IMR-90 (cell line): ENCODE measurements at regions not wholly inside any gene's neighbourhood (a gene's known extent, or its start where the extent isn't known, plus 50 kb on each side); places are given as distances from the start of the nearest gene placed in this dataset.

ENCODE experiments used
- ATAC-seq: fragments of 200-7000 bp; cut with Tn5 transposase; 2 replicates; pipeline ENCODE4 v1.9.1; 2020; ENCODE audit warnings: low read depth, mild to moderate bottlenecking, moderate library complexity
- BruUV-seq: library from RNA; stranded (reverse); fragments of 400-500 nt; replicated peaks from 2 replicates; lab custom pipeline; 2021; lab: Mats Ljungman, UMichigan
- CTCF ChIA-PET: fragments of 300-600 bp; formaldehyde crosslinking; extraction: SDS; loops from one replicate; lab custom pipeline; 2021; ENCODE audit warnings: antibody characterized with exemption; lab: Yijun Ruan, JAX
- POLR2A ChIA-PET: fragments of 300-600 bp; sonication (Branson Sonifier 250); formaldehyde crosslinking; loops from one replicate; lab custom pipeline; 2022; ENCODE audit warnings: antibody characterized with exemption; ENCODE audit not compliant: unreplicated experiment; lab: Charles Lee
- DNase-seq: peaks from one replicate; pipeline ENCODE4 v3.0.0; 2013
- H2AFZ ChIP-seq: replicated peaks from 2 replicates; pipeline ENCODE3; 2013; ENCODE audit warnings: low read length, mild to moderate bottlenecking; ENCODE audit not compliant: poor library complexity
- H2AK5ac ChIP-seq: 2 replicates; pipeline ENCODE4 v1.6.1; 2013; ENCODE audit warnings: low read depth, low read length, inconsistent platforms
- H2AK9ac ChIP-seq: replicated peaks from 2 replicates; pipeline ENCODE3; 2013; ENCODE audit warnings: mild to moderate bottlenecking, low read depth, low read length, moderate library complexity; ENCODE audit not compliant: poor library complexity
- H2BK120ac ChIP-seq: 2 replicates; pipeline ENCODE4 v1.6.1; 2013; ENCODE audit warnings: low read depth, low read length, inconsistent platforms
- H2BK15ac ChIP-seq: 3 replicates; pipeline ENCODE4 v1.6.1; 2013; ENCODE audit warnings: low read depth, low read length, inconsistent platforms
- H2BK20ac ChIP-seq: 2 replicates; pipeline ENCODE4 v1.6.1; 2013; ENCODE audit warnings: low read depth, mild to moderate bottlenecking, inconsistent platforms, low read length, moderate library complexity
- H2BK5ac ChIP-seq: 2 replicates; pipeline ENCODE4 v1.6.1; 2013; ENCODE audit warnings: mild to moderate bottlenecking, low read depth, low read length, inconsistent platforms; ENCODE audit not compliant: poor library complexity, severe bottlenecking
- H3K14ac ChIP-seq: replicated peaks from 2 replicates; pipeline ENCODE4 v1.6.1; 2013; ENCODE audit warnings: low read depth, low read length, inconsistent platforms
- H3K18ac ChIP-seq: 2 replicates; pipeline ENCODE4 v1.6.1; 2013; ENCODE audit warnings: low read depth, low read length, control low read depth
- H3K23ac ChIP-seq: 2 replicates; pipeline ENCODE4 v1.6.1; 2013; ENCODE audit warnings: low read depth, low read length, inconsistent platforms
- H3K27ac ChIP-seq: 2 replicates; pipeline ENCODE4 v1.5.1; 2013; ENCODE audit warnings: mild to moderate bottlenecking, control low read depth, low read length; ENCODE audit not compliant: insufficient read depth
- H3K27me3 ChIP-seq: 2 replicates; pipeline ENCODE4 v1.6.1; 2013; ENCODE audit warnings: low read length; ENCODE audit not compliant: control insufficient read depth, insufficient read depth
- H3K36me3 ChIP-seq: 2 replicates; pipeline ENCODE4 v1.6.1; 2013; ENCODE audit warnings: low read length, mixed read lengths; ENCODE audit not compliant: control insufficient read depth, insufficient read depth
- H3K4ac ChIP-seq: 2 replicates; pipeline ENCODE4 v1.6.1; 2013; ENCODE audit warnings: low read depth, low read length, inconsistent platforms
- H3K4me1 ChIP-seq: 2 replicates; pipeline ENCODE4 v1.6.1; 2013; ENCODE audit warnings: low read length, mixed read lengths; ENCODE audit not compliant: control insufficient read depth, insufficient read depth
- H3K4me2 ChIP-seq: 2 replicates; pipeline ENCODE4 v1.6.1; 2013; ENCODE audit warnings: low read depth, mild to moderate bottlenecking, control low read depth, low read length, moderate library complexity
- H3K4me3 ChIP-seq: 2 replicates; pipeline ENCODE4 v1.5.1; 2013; ENCODE audit warnings: low read depth, mild to moderate bottlenecking, control low read depth, low read length, moderate library complexity; ENCODE audit not compliant: insufficient read depth
- H3K56ac ChIP-seq: 2 replicates; pipeline ENCODE4 v1.6.1; 2013; ENCODE audit warnings: low read length, inconsistent platforms; ENCODE audit not compliant: insufficient read depth; ENCODE audit errors: extremely low read depth
- H3K79me1 ChIP-seq, 2 experiments: 2 replicates each; pipeline ENCODE4 v1.6.1; 2013; ENCODE audit warnings: low read length in 2 of 2, inconsistent platforms in 1 of 2, low read depth in 1 of 2
- H3K9ac ChIP-seq: 2 replicates; pipeline ENCODE4 v1.6.1; 2013; ENCODE audit warnings: low read depth, low read length, control low read depth
- H3K9me1 ChIP-seq: 2 replicates; pipeline ENCODE4 v1.6.1; 2013; ENCODE audit warnings: low read length, inconsistent platforms; ENCODE audit not compliant: insufficient read depth
- H3K9me3 ChIP-seq: 2 replicates; pipeline ENCODE4 v1.6.1; 2013; ENCODE audit warnings: low read length; ENCODE audit not compliant: control insufficient read depth, insufficient read depth
- H4K20me1 ChIP-seq: 2 replicates; pipeline ENCODE4 v1.6.1; 2013; ENCODE audit warnings: low read length, inconsistent platforms; ENCODE audit not compliant: insufficient read depth
- H4K5ac ChIP-seq: 2 replicates; pipeline ENCODE4 v1.6.1; 2013; ENCODE audit warnings: mild to moderate bottlenecking, low read depth, low read length, control low read depth
- H4K8ac ChIP-seq, 2 experiments: 2 replicates each; pipeline ENCODE4 v1.6.1; 2013; ENCODE audit warnings: low read depth in 2 of 2, low read length in 2 of 2, control low read depth in 1 of 2, inconsistent platforms in 1 of 2
- H4K91ac ChIP-seq: 2 replicates; pipeline ENCODE4 v1.6.1; 2013; ENCODE audit warnings: low read depth, low read length, inconsistent platforms; ENCODE audit not compliant: insufficient read depth
- BHLHE40 ChIP-seq: fragments of 150-350 bp; IDR thresholded peaks from 2 replicates; pipeline ENCODE4 v1.6.1; 2016; ENCODE audit warnings: mild to moderate bottlenecking, low read depth, low read length
- CHD1 ChIP-seq: IDR thresholded peaks from 2 replicates; pipeline ENCODE4 v1.6.1; 2012; ENCODE audit warnings: low read depth, low read length, improper control_type of control experiment
- FOS ChIP-seq: fragments of 150-350 bp; IDR thresholded peaks from 2 replicates; pipeline ENCODE4 v1.6.1; 2016; ENCODE audit warnings: low read depth, low read length
- MAFK ChIP-seq: IDR thresholded peaks from 2 replicates; pipeline ENCODE4 v1.6.1; 2012; ENCODE audit warnings: low read depth, low read length, improper control_type of control experiment
- MAZ ChIP-seq: IDR thresholded peaks from 2 replicates; pipeline ENCODE4 v1.6.1; 2012; ENCODE audit warnings: low read depth, mild to moderate bottlenecking, low read length, improper control_type of control experiment, moderate library complexity, borderline replicate concordance
- MXI1 ChIP-seq: IDR thresholded peaks from 2 replicates; pipeline ENCODE4 v1.6.1; 2012; ENCODE audit warnings: low read depth, mild to moderate bottlenecking, low read length, moderate library complexity, borderline replicate concordance
- NFE2L2 ChIP-seq: fragments of 150-350 bp; IDR thresholded peaks from 2 replicates; pipeline ENCODE4 v1.6.1; 2016; ENCODE audit warnings: low read depth, mild to moderate bottlenecking, low read length
- POLR2A ChIP-seq: IDR thresholded peaks from 2 replicates; pipeline ENCODE4 v1.6.1; 2012; ENCODE audit warnings: mild to moderate bottlenecking, low read depth, low read length
- RAD21 ChIP-seq: IDR thresholded peaks from 2 replicates; pipeline ENCODE4 v1.6.1; 2012; ENCODE audit warnings: low read length, improper control_type of control experiment
- RFX5 ChIP-seq: IDR thresholded peaks from 2 replicates; pipeline ENCODE4 v1.8.0; 2012; ENCODE audit warnings: low read depth, mild to moderate bottlenecking, low read length, moderate library complexity
- SMC3 ChIP-seq: fragments of 150-350 bp; IDR thresholded peaks from 2 replicates; pipeline ENCODE4 v1.6.1; 2016; ENCODE audit warnings: low read depth, mild to moderate bottlenecking, antibody characterized with exemption, low read length, moderate library complexity
- USF2 ChIP-seq: fragments of 150-350 bp; IDR thresholded peaks from 2 replicates; pipeline ENCODE4 v1.6.1; 2017; ENCODE audit warnings: mild to moderate bottlenecking, antibody characterized with exemption, low read length, low read depth
- WGBS, 2 experiments: methylation state at CpG; one replicate each; pipeline versions ENCODE4 v1.1.5 to v1.1.7; 2013; ENCODE audit warnings: missing lambda C conversion rate in 2 of 2; ENCODE audit not compliant: insufficient read length in 1 of 2; ENCODE audit errors: extremely low coverage in 2 of 2; 5-methylcytosine and 5-hydroxymethylcytosine counted together
- dilution Hi-C: fragments of 300-500 bp; cut with HindIII; formaldehyde crosslinking; loops from one replicate; pipeline ENCODE4 v1.14.3; 2018; ENCODE audit warnings: low sequenced_read_pairs; ENCODE audit not compliant: unreplicated experiment
- in situ Hi-C: fragments of 300-500 bp; cut with MboI; formaldehyde crosslinking; loops from 3 replicates; pipeline ENCODE4 v1.14.3; 2019; ENCODE audit warnings: low sequenced_read_pairs, inconsistent platforms, mixed read lengths
- intact Hi-C: fragments of 100-400 bp; cut with micrococcal nuclease; formaldehyde crosslinking; loops from 2 replicates; pipeline ENCODE4 v1.10.0; 2022
- TF ChIP-seq, protein P1 (sequence below): conservative IDR thresholded peaks from 2 replicates; pipeline ENCODE4 v1.5.1; 2012; ENCODE audit warnings: mild to moderate bottlenecking, low read depth, low read length, improper control_type of control experiment

- ChIA-PET CTCF (no interaction called here), POLR2A (no interaction called here)
- intact Hi-C loops (no loop called here), in situ Hi-C loops (no loop called here), dilution Hi-C loops (no loop called here)
- WGBS, 2 experiments, result no CpG with 5 or more reads among the region's 5 CpGs
- H3K36me3 ChIP-seq, result no peaks in the 10 kb centered on the region
- H3K27ac ChIP-seq, result no peak overlapping the region
- H3K4me2 ChIP-seq, result no peak overlapping the region
- H3K56ac ChIP-seq, result no peak overlapping the region
- no peak overlapping the region for H2BK120ac ChIP-seq
- H2AFZ ChIP-seq, result no peak overlapping the region
- ATAC-seq, result no peak
- no TSS peak for BruUV-seq
- no peaks in the 10 kb centered on the region for H3K9me3 ChIP-seq
- TF ChIP-seq MXI1 (no peak), USF2 (no peak), CHD1 (no peak), SMC3 (no peak), POLR2A (no peak), RFX5 (no peak), RAD21 (no peak), BHLHE40 (no peak), MAFK (no peak), MAZ (no peak), FOS (no peak), NFE2L2 (no peak)
- TF ChIP-seq, protein P1, sequence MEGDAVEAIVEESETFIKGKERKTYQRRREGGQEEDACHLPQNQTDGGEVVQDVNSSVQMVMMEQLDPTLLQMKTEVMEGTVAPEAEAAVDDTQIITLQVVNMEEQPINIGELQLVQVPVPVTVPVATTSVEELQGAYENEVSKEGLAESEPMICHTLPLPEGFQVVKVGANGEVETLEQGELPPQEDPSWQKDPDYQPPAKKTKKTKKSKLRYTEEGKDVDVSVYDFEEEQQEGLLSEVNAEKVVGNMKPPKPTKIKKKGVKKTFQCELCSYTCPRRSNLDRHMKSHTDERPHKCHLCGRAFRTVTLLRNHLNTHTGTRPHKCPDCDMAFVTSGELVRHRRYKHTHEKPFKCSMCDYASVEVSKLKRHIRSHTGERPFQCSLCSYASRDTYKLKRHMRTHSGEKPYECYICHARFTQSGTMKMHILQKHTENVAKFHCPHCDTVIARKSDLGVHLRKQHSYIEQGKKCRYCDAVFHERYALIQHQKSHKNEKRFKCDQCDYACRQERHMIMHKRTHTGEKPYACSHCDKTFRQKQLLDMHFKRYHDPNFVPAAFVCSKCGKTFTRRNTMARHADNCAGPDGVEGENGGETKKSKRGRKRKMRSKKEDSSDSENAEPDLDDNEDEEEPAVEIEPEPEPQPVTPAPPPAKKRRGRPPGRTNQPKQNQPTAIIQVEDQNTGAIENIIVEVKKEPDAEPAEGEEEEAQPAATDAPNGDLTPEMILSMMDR, result no peak
- no peak overlapping the region for H2AK5ac ChIP-seq
- DNase-seq, result no peak
- no peak overlapping the region for H2BK5ac ChIP-seq
- no peak overlapping the region for H4K91ac ChIP-seq
- no peak overlapping the region for H3K4ac ChIP-seq
- no peak overlapping the region for H2AK9ac ChIP-seq
- H3K14ac ChIP-seq, result no peak overlapping the region
- H3K18ac ChIP-seq, result no peak overlapping the region
- H2BK20ac ChIP-seq, result no peak overlapping the region
- H3K9me1 ChIP-seq, result no peaks in the 10 kb centered on the region
- no peaks in the 10 kb centered on the region for H3K79me1 ChIP-seq
- no peak overlapping the region for H3K9ac ChIP-seq
- H4K8ac ChIP-seq, result no peak overlapping the region
- no peak overlapping the region for H2BK15ac ChIP-seq
- no peaks in the 10 kb centered on the region for H3K27me3 ChIP-seq
- H3K4me3 ChIP-seq, result no peak overlapping the region
- no peaks in the 10 kb centered on the region for H4K20me1 ChIP-seq
- H4K5ac ChIP-seq, result no peak overlapping the region
- H3K4me1 ChIP-seq, result no peaks in the 10 kb centered on the region
- H3K23ac ChIP-seq, result no peak overlapping the region
Observed at GRCh38 chr2:176879426-176879995, 333.1 kb upstream of the HNRNPA3 start.
